ENCODE measurements at regions not wholly inside any gene's neighbourhood (a gene's known extent, or its start where the extent isn't known, plus 50 kb on each side); places are given as distances from the start of the nearest gene placed in this dataset.
A peak's percentile ranks its signal among the peaks of the same experiment; 100 is the strongest.
"Not testable (repeated sequence)": the region's sequence is repeated elsewhere in the genome, so short reads cannot be mapped to it uniquely, and the experiment has no call there.

- Mint-ChIP-seq H3K9me3 (ENCODE audit: unreplicated experiment) (no peaks in the 10 kb centered on the region), H3K27me3 (ENCODE audit: unreplicated experiment) (no peaks in the 10 kb centered on the region), H3K27ac (ENCODE audit: unreplicated experiment) (no peak overlapping the region), H3K36me3 (ENCODE audit: low read depth, unreplicated experiment) (no peaks in the 10 kb centered on the region), H3K4me1 (ENCODE audit: unreplicated experiment) (no peaks in the 10 kb centered on the region), H3K4me3 (ENCODE audit: unreplicated experiment) (no peak overlapping the region)
- DNase-seq (ENCODE audit: low spot score), result no peak
- TF ChIP-seq, protein P1, sequence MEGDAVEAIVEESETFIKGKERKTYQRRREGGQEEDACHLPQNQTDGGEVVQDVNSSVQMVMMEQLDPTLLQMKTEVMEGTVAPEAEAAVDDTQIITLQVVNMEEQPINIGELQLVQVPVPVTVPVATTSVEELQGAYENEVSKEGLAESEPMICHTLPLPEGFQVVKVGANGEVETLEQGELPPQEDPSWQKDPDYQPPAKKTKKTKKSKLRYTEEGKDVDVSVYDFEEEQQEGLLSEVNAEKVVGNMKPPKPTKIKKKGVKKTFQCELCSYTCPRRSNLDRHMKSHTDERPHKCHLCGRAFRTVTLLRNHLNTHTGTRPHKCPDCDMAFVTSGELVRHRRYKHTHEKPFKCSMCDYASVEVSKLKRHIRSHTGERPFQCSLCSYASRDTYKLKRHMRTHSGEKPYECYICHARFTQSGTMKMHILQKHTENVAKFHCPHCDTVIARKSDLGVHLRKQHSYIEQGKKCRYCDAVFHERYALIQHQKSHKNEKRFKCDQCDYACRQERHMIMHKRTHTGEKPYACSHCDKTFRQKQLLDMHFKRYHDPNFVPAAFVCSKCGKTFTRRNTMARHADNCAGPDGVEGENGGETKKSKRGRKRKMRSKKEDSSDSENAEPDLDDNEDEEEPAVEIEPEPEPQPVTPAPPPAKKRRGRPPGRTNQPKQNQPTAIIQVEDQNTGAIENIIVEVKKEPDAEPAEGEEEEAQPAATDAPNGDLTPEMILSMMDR (IDR thresholded peaks at IDR 0.05; ENCODE audit: unreplicated experiment), result no peak
Observed at GRCh38 chr11:38640854-38641253, 2042.8 kb upstream of the RAG2 start.

DNA sequence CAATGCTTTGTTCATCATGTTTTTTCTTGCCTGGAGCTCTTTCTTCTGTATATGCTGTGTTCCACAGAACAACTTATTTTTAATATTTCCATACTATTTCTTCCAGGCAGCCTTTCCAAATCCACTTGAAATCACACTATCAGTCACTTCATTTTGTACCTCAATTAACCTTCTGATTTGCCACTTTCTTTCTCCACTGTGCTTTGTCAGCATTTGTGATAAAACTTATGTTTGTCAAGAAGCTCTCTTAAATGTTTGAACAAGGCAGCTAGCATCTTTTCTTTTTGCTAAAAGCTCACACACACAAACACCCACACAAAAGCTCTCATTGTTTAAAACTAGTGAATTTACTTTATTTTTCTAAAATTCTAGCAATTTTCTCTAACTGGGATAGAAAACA is 2014.7 kb upstream of the RAG2 start:
- peaks cover 3% of the 10 kb centered on the region for H3K9me3 Mint-ChIP-seq (ENCODE audit: unreplicated experiment)
- H3K27ac Mint-ChIP-seq (ENCODE audit: unreplicated experiment), result no peak overlapping the region
- H3K4me3 Mint-ChIP-seq (ENCODE audit: unreplicated experiment), result no peak overlapping the region
- no peaks in the 10 kb centered on the region for H3K4me1 Mint-ChIP-seq (ENCODE audit: unreplicated experiment)
- H3K27me3 Mint-ChIP-seq (ENCODE audit: unreplicated experiment), result no peaks in the 10 kb centered on the region
- DNase-seq (ENCODE audit: low spot score), result no peak
- H3K36me3 Mint-ChIP-seq (ENCODE audit: low read depth, unreplicated experiment), result no peaks in the 10 kb centered on the region
- TF ChIP-seq, protein P1 (IDR thresholded peaks at IDR 0.05; ENCODE audit: unreplicated experiment), result no peak

DNA sequence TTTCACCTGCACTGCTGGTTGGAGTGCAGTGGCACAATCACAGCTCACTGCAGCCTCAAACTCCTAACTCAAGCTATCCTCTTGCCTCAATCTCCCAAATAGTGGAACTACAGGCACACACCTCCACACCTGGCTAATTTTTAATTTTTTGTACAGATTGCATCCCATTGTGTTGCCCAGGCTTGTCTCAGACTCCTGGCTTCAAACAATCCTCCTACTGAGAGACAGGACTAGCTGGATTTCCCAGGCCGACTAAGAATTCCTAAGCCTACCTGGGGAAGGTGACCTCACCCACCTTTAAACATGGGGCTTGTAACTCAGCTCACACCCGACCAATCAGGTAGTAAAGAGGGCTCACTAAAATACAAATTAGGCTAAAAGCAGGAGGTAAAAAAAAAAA is 2003.3 kb upstream of the RAG2 start:
- DNase-seq (ENCODE audit: low spot score); H3K27me3 Mint-ChIP-seq (ENCODE audit: unreplicated experiment); H3K9me3 Mint-ChIP-seq (ENCODE audit: unreplicated experiment); H3K27ac Mint-ChIP-seq (ENCODE audit: unreplicated experiment); H3K36me3 Mint-ChIP-seq (ENCODE audit: low read depth, unreplicated experiment); H3K4me1 Mint-ChIP-seq (ENCODE audit: unreplicated experiment); H3K4me3 Mint-ChIP-seq (ENCODE audit: unreplicated experiment): not testable (repeated sequence)

DNA sequence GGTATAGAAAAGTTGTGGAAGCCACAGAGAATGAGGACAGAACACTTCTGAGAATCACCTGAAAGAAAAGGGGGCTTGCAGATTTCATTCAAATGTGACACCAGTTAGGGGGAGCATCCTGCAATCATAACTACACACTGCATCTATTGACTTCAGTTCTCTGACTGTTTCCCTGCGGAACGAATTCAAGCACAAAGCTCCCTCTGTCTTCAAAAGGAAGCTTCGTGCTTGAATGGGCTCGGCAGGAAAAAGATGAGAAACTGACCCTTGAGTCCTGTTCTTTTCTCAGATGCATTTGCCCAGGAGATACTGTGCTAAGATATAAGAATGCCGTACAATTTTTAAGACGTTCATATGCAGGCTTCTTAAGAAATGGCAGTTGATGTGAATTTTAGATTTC is 2000.4 kb upstream of the RAG2 start:
- Mint-ChIP-seq H3K27ac (ENCODE audit: unreplicated experiment) (no peak overlapping the region), H3K4me1 (ENCODE audit: unreplicated experiment) (peaks cover 3% of the 10 kb centered on the region), H3K36me3 (ENCODE audit: low read depth, unreplicated experiment) (no peaks in the 10 kb centered on the region), H3K27me3 (ENCODE audit: unreplicated experiment) (peaks cover 1% of the 10 kb centered on the region), H3K9me3 (ENCODE audit: unreplicated experiment) (no peaks in the 10 kb centered on the region), H3K4me3 (ENCODE audit: unreplicated experiment) (no peak overlapping the region)
- TF ChIP-seq, protein P1 (IDR thresholded peaks at IDR 0.05; ENCODE audit: unreplicated experiment), result no peak
- DNase-seq (ENCODE audit: low spot score), result peak; percentile 5

GRCh38 chr11:38595359-38596016 is 1997.5 kb upstream of the RAG2 start:
- not testable (repeated sequence) for DNase-seq (ENCODE audit: low spot score); H3K9me3 Mint-ChIP-seq (ENCODE audit: unreplicated experiment); H3K27ac Mint-ChIP-seq (ENCODE audit: unreplicated experiment); H3K36me3 Mint-ChIP-seq (ENCODE audit: low read depth, unreplicated experiment); H3K27me3 Mint-ChIP-seq (ENCODE audit: unreplicated experiment); H3K4me3 Mint-ChIP-seq (ENCODE audit: unreplicated experiment); H3K4me1 Mint-ChIP-seq (ENCODE audit: unreplicated experiment)

- Mint-ChIP-seq H3K4me1 (ENCODE audit: unreplicated experiment) (peaks cover 3% of the 10 kb centered on the region), H3K36me3 (ENCODE audit: low read depth, unreplicated experiment) (no peaks in the 10 kb centered on the region), H3K27me3 (ENCODE audit: unreplicated experiment) (peaks cover 1% of the 10 kb centered on the region), H3K4me3 (ENCODE audit: unreplicated experiment) (no peak overlapping the region), H3K9me3 (ENCODE audit: unreplicated experiment) (no peaks in the 10 kb centered on the region), H3K27ac (ENCODE audit: unreplicated experiment) (no peak overlapping the region)
- TF ChIP-seq, protein P1 (IDR thresholded peaks at IDR 0.05; ENCODE audit: unreplicated experiment), result no peak
- DNase-seq (ENCODE audit: low spot score), result no peak
Observed at GRCh38 chr11:38594895-38595294, 1996.9 kb upstream of the RAG2 start.
